B cell (primary cell): ENCODE measurements at regions not wholly inside any gene's neighbourhood (a gene's known extent, or its start where the extent isn't known, plus 50 kb on each side); places are given as distances from the start of the nearest gene placed in this dataset. TPM values are rescaled to one million over a fixed set of nuclear protein-coding genes. Genes with fewer than 3 reads are reported as not detected.

Experiments
- ATAC-seq: fragments of 200-7000 bp; cut with Tn5 transposase; one replicate; pipeline ENCODE4 v1.10.0; 2021; ENCODE audit warnings: low read depth, mild to moderate bottlenecking, moderate number of reproducible peaks, moderate library complexity
- CTCF ChIA-PET: fragments of 350-600 bp; sonication (Branson Sonifier 250); formaldehyde crosslinking; loops from one replicate; lab custom pipeline; 2021; ENCODE audit warnings: antibody characterized with exemption, inconsistent platforms; lab: Charles Lee
- POLR2A ChIA-PET: fragments of 350-600 bp; sonication (Branson Sonifier 250); formaldehyde crosslinking; loops from one replicate; lab custom pipeline; 2021; ENCODE audit warnings: antibody characterized with exemption; lab: Charles Lee
- DNase-seq: peaks from one replicate; pipeline ENCODE4 v3.0.0; 2013
- H2AFZ ChIP-seq: 2 replicates; pipeline ENCODE4 v1.6.1; 2012; ENCODE audit warnings: mild to moderate bottlenecking, low read depth, low read length; ENCODE audit not compliant: insufficient read depth, poor library complexity, severe bottlenecking
- H3K27ac ChIP-seq, 2 donors: 1 replicate in 1 of 2; 2 replicates in 1 of 2; pipeline ENCODE4 v1.5.1; 2012 to 2013; ENCODE audit warnings: low read length in 2 of 2, mild to moderate bottlenecking in 2 of 2, moderate library complexity in 1 of 2
- H3K27me3 ChIP-seq, 4 experiments: fragments of 200-600 bp in 1 of 4; sonication (generic) in 1 of 4; replicated peaks in 1 of 4; 1 replicate in 2 of 4; 2 replicates in 2 of 4; pipeline versions ENCODE4 v1.6.1 to v1.7.0; 2013 to 2016; ENCODE audit warnings: low read length in 3 of 4, mild to moderate bottlenecking in 2 of 4, mixed read lengths in 1 of 4, moderate library complexity in 1 of 4; ENCODE audit not compliant: insufficient read depth in 4 of 4, control insufficient read depth in 3 of 4; ENCODE audit errors: control extremely low read depth in 1 of 4
- H3K36me3 ChIP-seq, 2 experiments: replicated peaks in 1 of 2; 1 replicate in 1 of 2; 2 replicates in 1 of 2; pipeline versions ENCODE4 v1.6.1 to v1.7.1; 2013; ENCODE audit warnings: low read length in 1 of 2; ENCODE audit not compliant: insufficient read depth in 2 of 2, control insufficient read depth in 1 of 2; ENCODE audit errors: control extremely low read depth in 1 of 2, extremely low read depth in 1 of 2
- H3K4me1 ChIP-seq, 2 donors: fragments of 200-600 bp in 1 of 2; sonication (generic) in 1 of 2; 1 replicate in 1 of 2; 2 replicates in 1 of 2; pipeline versions ENCODE4 v1.5.1 to v1.6.1; 2013 to 2017; ENCODE audit warnings: low read length in 2 of 2; ENCODE audit not compliant: control insufficient read depth in 2 of 2, insufficient read depth in 2 of 2
- H3K4me2 ChIP-seq: replicated peaks from 2 replicates; pipeline ENCODE3; 2012; ENCODE audit warnings: mild to moderate bottlenecking, low read depth, low read length; ENCODE audit not compliant: poor library complexity, severe bottlenecking
- H3K4me3 ChIP-seq, 5 experiments: fragments of 200-600 bp in 1 of 5; sonication (generic) in 1 of 5; 1 replicate in 3 of 5; 2 replicates in 2 of 5; pipeline versions ENCODE4 v1.5.1 to v1.7.0; 2011 to 2016; ENCODE audit warnings: low read length in 4 of 5, mild to moderate bottlenecking in 4 of 5, low read depth in 2 of 5, control low read depth in 1 of 5, moderate library complexity in 1 of 5; ENCODE audit not compliant: insufficient read depth in 1 of 5; ENCODE audit errors: control extremely low read depth in 1 of 5, extremely low read depth in 1 of 5
- H3K79me2 ChIP-seq: fragments of 200-600 bp; sonication (generic); one replicate; pipeline ENCODE4 v1.6.0; 2016; ENCODE audit warnings: low read length; ENCODE audit not compliant: control insufficient read depth, insufficient read depth
- H3K9ac ChIP-seq: fragments of 200-600 bp; sonication (generic); 2 replicates; pipeline ENCODE4 v1.6.1; 2017; ENCODE audit warnings: mild to moderate bottlenecking, low read length, moderate library complexity
- H3K9me3 ChIP-seq, 3 donors: one replicate each; pipeline versions ENCODE4 v1.6.1 to v1.7.1; 2013; ENCODE audit warnings: low read length in 2 of 3; ENCODE audit not compliant: control insufficient read depth in 2 of 3, insufficient read depth in 1 of 3; ENCODE audit errors: control extremely low read depth in 1 of 3
- H4K20me1 ChIP-seq: 2 replicates; pipeline ENCODE4 v1.6.0; 2012; ENCODE audit warnings: mild to moderate bottlenecking, low read length; ENCODE audit not compliant: insufficient read depth, control insufficient read depth, poor library complexity, severe bottlenecking
- H3K27ac Mint-ChIP-seq: one replicate; pipeline ENCODE4 v1.8.0; 2021; ENCODE audit warnings: mixed read lengths
- H3K27me3 Mint-ChIP-seq: one replicate; pipeline ENCODE4 v1.8.0; 2021; ENCODE audit warnings: mixed read lengths
- H3K4me1 Mint-ChIP-seq: one replicate; pipeline ENCODE4 v1.8.0; 2021; ENCODE audit warnings: mixed read lengths
- H3K4me3 Mint-ChIP-seq: one replicate; pipeline ENCODE4 v1.8.0; 2021; ENCODE audit warnings: mixed read lengths
- H3K9me3 Mint-ChIP-seq: one replicate; pipeline ENCODE4 v1.8.0; 2022; ENCODE audit warnings: mixed read lengths; ENCODE audit not compliant: insufficient read depth
- CTCF ChIP-seq: fragments of 200-600 bp; IDR thresholded peaks from one replicate; pipeline ENCODE4 v1.8.0; 2022; ENCODE audit warnings: antibody characterized with exemption, mild to moderate bottlenecking
- EZH2 ChIP-seq: IDR thresholded peaks from 2 replicates; pipeline ENCODE4 v1.6.1; 2012; ENCODE audit warnings: borderline replicate concordance, low read depth, mild to moderate bottlenecking, moderate library complexity, low read length; ENCODE audit not compliant: insufficient read depth, poor library complexity, severe bottlenecking
- WGBS: methylation state at CpG from one replicate; pipeline ENCODE4 v1.1.5; 2013; ENCODE audit warnings: missing lambda C conversion rate; ENCODE audit not compliant: insufficient coverage; 5-methylcytosine and 5-hydroxymethylcytosine counted together
- intact Hi-C: fragments of 100-400 bp; cut with micrococcal nuclease; formaldehyde crosslinking; loops from one replicate; pipeline ENCODE4 v1.10.0; 2022
- small RNA-seq: library from RNA; depleted of rRNA; stranded (forward); fragments of <200 nt; gene quantifications from one replicate; pipeline ENCODE3, GENCODE V24; 2012; ENCODE audit warnings: low replicate concordance, low read depth; ENCODE audit not compliant: insufficient read length

DNA sequence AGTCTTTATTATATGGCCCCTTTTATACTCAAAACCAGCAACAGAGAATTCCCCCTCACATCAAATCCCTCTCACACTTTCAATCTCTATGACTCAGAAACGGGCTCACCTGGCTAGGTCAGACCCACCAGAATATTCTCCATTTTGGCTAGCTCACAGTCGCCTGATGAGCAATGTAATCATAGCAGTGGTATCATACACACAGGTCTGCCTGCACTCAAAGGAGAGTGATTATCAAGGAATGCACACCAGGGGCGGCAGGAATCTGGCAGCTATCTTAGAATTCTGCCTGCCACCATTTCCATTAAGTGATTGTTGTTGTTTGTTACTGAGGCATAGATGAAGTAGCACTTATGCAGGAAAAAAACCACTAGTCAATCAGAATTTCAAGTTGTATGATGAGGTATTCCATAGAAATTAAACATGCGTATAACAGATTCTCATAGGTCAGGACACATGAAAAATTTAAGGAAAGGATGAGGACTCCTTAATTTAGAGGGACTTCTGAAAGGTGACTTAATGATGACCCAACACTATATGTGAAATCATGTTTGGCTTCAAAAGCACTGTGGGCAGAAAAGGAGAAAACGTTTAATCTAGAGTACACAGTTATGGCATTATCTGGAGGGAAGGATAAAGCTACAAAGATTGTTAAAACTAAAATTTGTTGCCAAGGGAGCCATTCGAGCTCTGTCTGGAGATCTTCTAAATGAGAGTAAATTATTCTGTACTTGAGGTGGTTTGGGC, 185.8 kb upstream of the DDI1 start:
- no peak overlapping the region for H2AFZ ChIP-seq
- no peaks in the 10 kb centered on the region for H3K79me2 ChIP-seq
- DNase-seq (no peak), ATAC-seq (no peak)
- H3K9me3 ChIP-seq, result no peaks in the 10 kb centered on the region
- H3K36me3 ChIP-seq, result no peaks in the 10 kb centered on the region
- H3K27ac ChIP-seq, result no peak overlapping the region
- H3K4me3 ChIP-seq, result no peak overlapping the region
- H4K20me1 ChIP-seq, result no peaks in the 10 kb centered on the region
- CTCF ChIA-PET, result no interaction called here
- POLR2A ChIA-PET, result no interaction called here
- no peaks in the 10 kb centered on the region for H3K4me1 Mint-ChIP-seq
- peaks cover 0 to 5% (median 0%) of the 10 kb centered on the region in 4 experiments for H3K27me3 ChIP-seq
- intact Hi-C loops, result no loop called here
- no peak overlapping the region for H3K9ac ChIP-seq
- no peak overlapping the region for H3K4me2 ChIP-seq
- H3K4me3 Mint-ChIP-seq, result no peak overlapping the region
- no peaks in the 10 kb centered on the region for H3K4me1 ChIP-seq
- 77% methylated on average over 5 of the region's 6 CpGs for WGBS
- H3K27me3 Mint-ChIP-seq, result peaks cover 19% of the 10 kb centered on the region
- no peaks in the 10 kb centered on the region for H3K9me3 Mint-ChIP-seq
- no peak overlapping the region for H3K27ac Mint-ChIP-seq
- TF ChIP-seq CTCF (no peak), EZH2 (no peak)

DNA sequence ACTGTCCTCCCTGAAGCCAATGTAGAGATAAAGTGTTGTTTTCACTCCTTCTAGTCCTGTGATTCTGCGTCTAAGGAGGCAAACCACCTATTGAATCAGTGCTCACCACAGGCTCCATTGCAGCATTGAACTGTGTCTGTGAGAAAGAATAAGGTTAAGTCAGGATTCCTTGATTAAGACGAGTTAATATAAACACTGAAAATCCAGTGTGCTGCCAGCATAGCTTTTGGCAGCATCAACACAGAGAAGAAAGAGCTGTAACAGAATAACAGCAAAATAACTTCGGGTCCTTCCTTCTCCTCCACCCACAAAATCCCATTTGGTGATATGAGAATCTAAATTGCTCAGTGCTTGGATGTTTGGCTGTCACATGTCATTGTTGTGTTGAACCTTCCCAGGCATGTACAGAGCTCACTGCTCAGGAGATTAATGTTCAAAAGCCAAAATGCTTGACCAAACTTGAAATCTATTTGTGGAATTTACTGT, 185.2 kb upstream of the DDI1 start:
- Histone ChIP-seq H3K79me2 (no peaks in the 10 kb centered on the region), H3K9ac (no peak overlapping the region), H3K27me3 (peaks cover 0 to 5% (median 0%) of the 10 kb centered on the region in 4 experiments), H3K4me3 (no peak overlapping the region), H3K4me1 (no peaks in the 10 kb centered on the region), H3K4me2 (no peak overlapping the region), H3K27ac (no peak overlapping the region), H4K20me1 (no peaks in the 10 kb centered on the region), H2AFZ (no peak overlapping the region), H3K9me3 (no peaks in the 10 kb centered on the region), H3K36me3 (no peaks in the 10 kb centered on the region)
- Mint-ChIP-seq H3K27me3 (peaks cover 19% of the 10 kb centered on the region), H3K9me3 (no peaks in the 10 kb centered on the region), H3K27ac (no peak overlapping the region), H3K4me3 (no peak overlapping the region), H3K4me1 (no peaks in the 10 kb centered on the region)
- ChIA-PET POLR2A (no interaction called here), CTCF (no interaction called here)
- DNase-seq (no peak), ATAC-seq (no peak)
- no peak for TF ChIP-seq CTCF
- no peak for TF ChIP-seq EZH2
- WGBS, result no CpG with 5 or more reads among the region's 3 CpGs
- intact Hi-C loops, result no loop called here

Small RNAs in the stretch of these regions (small RNA-seq; reads per million reads assigned to genes)
- not detected for gene MIR4693
